BJ (cell line): ENCODE measurements at regions not wholly inside any gene's neighbourhood (a gene's known extent, or its start where the extent isn't known, plus 50 kb on each side); places are given as distances from the start of the nearest gene placed in this dataset.
"Not testable (repeated sequence)": the region's sequence is repeated elsewhere in the genome, so short reads cannot be mapped to it uniquely, and the experiment has no call there.

Experiments
- CTCF ChIA-PET: fragments of 350-600 bp; formaldehyde crosslinking; extraction: SDS; loops from one replicate; lab custom pipeline; 2021; ENCODE audit warnings: antibody characterized with exemption, inconsistent platforms; lab: Yijun Ruan, JAX
- POLR2A ChIA-PET: fragments of 300-600 bp; sonication (Branson Sonifier 250); formaldehyde crosslinking; extraction: SDS; loops from one replicate; lab custom pipeline; 2021; ENCODE audit warnings: antibody characterized with exemption; lab: Charles Lee
- DNase-seq: peaks from one replicate; pipeline ENCODE4 v3.0.0-alpha.2; 2011; ENCODE audit warnings: low read depth
- H3K27me3 ChIP-seq: 2 replicates; pipeline ENCODE4 v1.6.0; 2011; ENCODE audit warnings: low read length; ENCODE audit not compliant: control insufficient read depth, insufficient read depth
- H3K36me3 ChIP-seq: 2 replicates; pipeline ENCODE4 v1.5.1; 2011; ENCODE audit warnings: low read length; ENCODE audit not compliant: control insufficient read depth, insufficient read depth
- H3K4me3 ChIP-seq: 2 replicates; pipeline ENCODE4 v1.5.1; 2011; ENCODE audit warnings: low read depth, mild to moderate bottlenecking, control low read depth, low read length
- TF ChIP-seq, protein P1 (sequence below): IDR thresholded peaks from 2 replicates; pipeline ENCODE4 v1.5.1; 2011; ENCODE audit warnings: low read depth, mild to moderate bottlenecking, control low read depth, inconsistent platforms, low read length, moderate library complexity; ENCODE audit not compliant: insufficient read depth

DNA sequence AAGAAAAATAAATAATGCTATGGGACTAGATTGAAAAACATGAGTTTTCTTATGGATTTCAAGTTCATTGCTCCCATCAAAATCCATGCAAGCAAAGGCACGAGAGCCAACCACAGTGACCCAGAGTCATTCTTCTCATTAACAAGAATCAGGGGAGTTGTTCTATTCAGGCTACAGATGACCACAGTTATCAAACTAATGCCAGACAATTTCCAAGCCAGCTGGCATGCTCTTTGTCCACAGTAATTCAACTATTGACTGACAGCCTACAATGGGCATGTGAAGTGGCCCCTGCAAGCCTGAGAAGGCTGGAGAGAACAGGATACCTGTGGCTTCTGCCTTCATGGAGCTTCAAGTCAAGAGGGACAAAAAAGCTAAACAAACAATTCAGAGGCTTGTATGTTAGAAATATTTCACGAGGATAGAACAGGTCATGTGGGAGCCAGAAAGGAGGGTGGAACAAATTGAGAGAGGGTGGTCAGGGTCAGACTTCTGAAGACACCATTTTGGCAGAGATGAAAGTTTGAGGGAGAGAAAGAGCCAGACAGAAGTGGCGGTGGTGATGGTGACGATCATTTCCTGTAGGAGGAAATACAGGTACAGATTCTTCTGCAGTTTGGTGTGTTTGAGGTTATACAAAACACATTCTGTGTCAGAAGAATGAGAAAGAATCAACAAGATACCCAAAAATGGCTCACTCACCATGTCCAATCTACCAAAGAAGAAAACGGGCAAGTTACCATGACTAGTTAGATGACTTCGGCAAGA, 732.4 kb downstream of the RNF144A start:
- CTCF ChIA-PET, result interaction anchor here (0.5 kb wide), 1 partner anchor 225 kb away, joined by 3 read pairs; no protein-coding TSS in a partner anchor
- Histone ChIP-seq H3K36me3 (no peaks in the 10 kb centered on the region), H3K4me3 (no peak overlapping the region), H3K27me3 (no peaks in the 10 kb centered on the region)
- POLR2A ChIA-PET, result no interaction called here
- DNase-seq, result no peak
- TF ChIP-seq, protein P1, sequence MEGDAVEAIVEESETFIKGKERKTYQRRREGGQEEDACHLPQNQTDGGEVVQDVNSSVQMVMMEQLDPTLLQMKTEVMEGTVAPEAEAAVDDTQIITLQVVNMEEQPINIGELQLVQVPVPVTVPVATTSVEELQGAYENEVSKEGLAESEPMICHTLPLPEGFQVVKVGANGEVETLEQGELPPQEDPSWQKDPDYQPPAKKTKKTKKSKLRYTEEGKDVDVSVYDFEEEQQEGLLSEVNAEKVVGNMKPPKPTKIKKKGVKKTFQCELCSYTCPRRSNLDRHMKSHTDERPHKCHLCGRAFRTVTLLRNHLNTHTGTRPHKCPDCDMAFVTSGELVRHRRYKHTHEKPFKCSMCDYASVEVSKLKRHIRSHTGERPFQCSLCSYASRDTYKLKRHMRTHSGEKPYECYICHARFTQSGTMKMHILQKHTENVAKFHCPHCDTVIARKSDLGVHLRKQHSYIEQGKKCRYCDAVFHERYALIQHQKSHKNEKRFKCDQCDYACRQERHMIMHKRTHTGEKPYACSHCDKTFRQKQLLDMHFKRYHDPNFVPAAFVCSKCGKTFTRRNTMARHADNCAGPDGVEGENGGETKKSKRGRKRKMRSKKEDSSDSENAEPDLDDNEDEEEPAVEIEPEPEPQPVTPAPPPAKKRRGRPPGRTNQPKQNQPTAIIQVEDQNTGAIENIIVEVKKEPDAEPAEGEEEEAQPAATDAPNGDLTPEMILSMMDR, result no peak

DNA sequence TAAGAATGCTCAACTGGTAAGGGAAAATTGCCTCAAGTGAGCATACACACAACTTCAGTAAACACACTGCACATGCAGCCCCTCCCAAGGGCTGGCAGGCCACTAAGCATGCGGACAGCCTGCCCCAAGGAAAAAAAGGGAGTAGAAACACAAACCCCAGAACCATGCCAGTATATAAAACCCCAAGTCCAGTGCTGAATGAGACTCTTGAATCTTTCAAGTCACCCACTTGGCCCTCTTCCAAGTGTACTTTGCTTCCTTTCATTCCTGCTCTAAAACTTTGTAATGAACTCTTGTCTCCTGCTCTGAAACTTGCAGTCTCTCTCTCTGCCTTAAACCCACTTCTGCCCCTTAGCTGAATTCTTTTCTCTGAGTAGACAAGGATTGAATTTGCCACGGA, 736.4 kb downstream of the RNF144A start:
- no peaks in the 10 kb centered on the region for H3K36me3 ChIP-seq
- ChIA-PET CTCF (interaction anchor here (1.0 kb wide), 1 partner anchor 18 kb away, joined by 4 read pairs; no protein-coding TSS in a partner anchor), POLR2A (no interaction called here)
- TF ChIP-seq, protein P1, result no peak
- no peak overlapping the region for H3K4me3 ChIP-seq
- no peaks in the 10 kb centered on the region for H3K27me3 ChIP-seq
- no peak for DNase-seq

- TF ChIP-seq, protein P1, result no peak
- Histone ChIP-seq H3K27me3 (no peaks in the 10 kb centered on the region), H3K36me3 (no peaks in the 10 kb centered on the region), H3K4me3 (no peak overlapping the region)
- ChIA-PET CTCF (interaction anchor here (0.6 kb wide), 1 partner anchor 333 kb away, joined by 3 read pairs; no protein-coding TSS in a partner anchor), POLR2A (no interaction called here)
- no peak for DNase-seq
Measured at GRCh38 chr2:7655629-7656028, 738.4 kb downstream of the RNF144A start.

- H3K27me3 ChIP-seq, H3K4me3 ChIP-seq, DNase-seq, H3K36me3 ChIP-seq, POLR2A ChIA-PET: not testable (repeated sequence)
- CTCF ChIA-PET, result interaction anchor here (1.5 kb wide), 1 partner anchor 11 kb away, joined by 4 read pairs; no protein-coding TSS in a partner anchor
Measured at GRCh38 chr2:7657526-7657925, 740.3 kb downstream of the RNF144A start.

GRCh38 chr2:7658486-7658885, 741.3 kb downstream of the RNF144A start:
- TF ChIP-seq, protein P1, result no peak
- ChIA-PET POLR2A (no interaction called here), CTCF (interaction anchor here (1.5 kb wide), 1 partner anchor 10 kb away, joined by 4 read pairs; no protein-coding TSS in a partner anchor)
- Histone ChIP-seq H3K27me3 (no peaks in the 10 kb centered on the region), H3K36me3 (no peaks in the 10 kb centered on the region), H3K4me3 (no peak overlapping the region)
- DNase-seq, result no peak

DNA sequence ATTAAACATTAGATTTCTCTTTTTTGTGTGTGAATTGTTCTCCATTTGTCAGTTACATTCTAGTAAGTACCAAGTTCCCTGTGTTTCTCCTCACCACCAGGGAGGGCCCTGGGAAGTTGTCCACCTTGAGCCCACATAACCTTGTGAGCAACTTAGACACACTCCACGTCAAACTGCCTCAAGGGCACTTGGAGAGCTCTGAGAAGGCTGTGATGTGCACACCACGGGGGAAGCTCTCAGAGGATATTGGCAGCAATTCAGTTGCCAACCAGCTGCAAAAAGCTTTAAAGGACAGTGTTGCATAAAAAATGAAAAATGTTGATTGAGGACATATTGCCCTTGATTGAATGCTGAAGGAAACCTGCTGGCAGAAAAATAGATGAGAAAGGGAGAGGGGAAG, 743.6 kb downstream of the RNF144A start:
- no peaks in the 10 kb centered on the region for H3K27me3 ChIP-seq
- ChIA-PET POLR2A (no interaction called here), CTCF (interaction anchor here (1.4 kb wide), 1 partner anchor 11 kb away, joined by 5 read pairs; no protein-coding TSS in a partner anchor)
- DNase-seq, result no peak
- no peak overlapping the region for H3K4me3 ChIP-seq
- TF ChIP-seq, protein P1, result no peak
- no peaks in the 10 kb centered on the region for H3K36me3 ChIP-seq
